Umbilical cord (tissue), 1 donor: ENCODE measurements at regions not wholly inside any gene's neighbourhood (a gene's known extent, or its start where the extent isn't known, plus 50 kb on each side); places are given as distances from the start of the nearest gene placed in this dataset.
"Not testable (repeated sequence)": the region's sequence is repeated elsewhere in the genome, so short reads cannot be mapped to it uniquely, and the experiment has no call there.

Experiments
- DNase-seq: peaks from one replicate; pipeline ENCODE4 v3.0.0-alpha.2; 2015; ENCODE audit warnings: low spot score

DNA sequence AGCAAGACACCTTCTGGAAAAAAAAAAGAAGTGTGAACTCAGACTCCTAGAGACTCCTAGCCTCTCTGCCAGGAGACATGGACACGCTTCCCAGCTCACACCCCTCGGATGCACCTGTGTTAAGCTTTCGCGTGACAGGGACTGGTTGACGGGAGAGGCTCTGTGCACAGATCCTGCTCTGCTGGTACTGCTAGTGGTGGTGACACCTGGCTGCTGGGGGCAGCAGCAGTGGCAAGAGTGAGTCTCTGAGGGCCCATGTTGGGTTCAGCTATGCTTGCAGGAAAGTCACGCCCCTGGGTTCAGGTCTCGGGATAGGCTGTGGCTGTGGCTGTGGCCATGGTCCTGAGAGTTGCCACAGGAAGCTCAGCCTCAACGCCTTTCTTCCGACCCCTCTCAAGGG, 81.1 kb downstream of the XRCC2 start:
- no peak for DNase-seq

DNA sequence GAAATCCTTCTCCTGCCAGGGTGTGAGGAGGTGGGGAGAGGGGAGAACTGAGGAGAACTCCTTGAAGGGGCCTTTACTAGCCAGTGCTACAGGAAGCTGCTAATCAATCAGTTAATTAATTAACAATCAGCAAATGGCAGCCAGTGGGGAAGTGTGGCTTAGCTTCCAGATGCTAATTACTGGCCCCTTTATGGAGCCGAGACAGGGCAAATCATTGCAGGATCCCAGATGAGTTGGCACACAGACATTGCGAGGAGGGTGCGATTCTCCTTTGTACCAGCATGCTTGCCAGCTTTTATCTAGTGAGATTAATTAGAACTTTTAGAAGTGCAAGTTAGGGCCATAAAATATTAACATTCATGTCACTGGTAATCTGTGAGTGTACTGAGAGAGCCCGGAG, 84.0 kb downstream of the XRCC2 start:
- DNase-seq = no peak

DNA sequence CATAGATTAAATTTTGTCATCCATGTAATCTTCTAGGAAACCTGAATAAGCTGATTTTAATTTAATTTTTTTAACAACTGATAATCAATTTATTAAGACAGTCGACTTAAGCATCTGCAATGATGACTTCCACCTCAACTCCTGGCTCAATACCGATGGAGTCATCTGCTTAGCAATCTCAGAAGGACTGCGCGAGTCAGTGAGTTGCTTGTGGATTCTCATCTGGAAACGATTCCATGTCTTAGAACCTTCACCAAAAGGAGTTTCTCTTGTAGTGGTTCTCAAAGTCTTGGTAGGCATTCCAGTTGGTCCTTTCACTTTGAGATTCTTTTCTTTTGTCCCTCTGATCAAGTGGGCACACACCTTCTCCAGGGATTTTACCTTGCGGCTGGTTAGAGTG, 85.5 kb downstream of the XRCC2 start:
- DNase-seq = no peak

DNA sequence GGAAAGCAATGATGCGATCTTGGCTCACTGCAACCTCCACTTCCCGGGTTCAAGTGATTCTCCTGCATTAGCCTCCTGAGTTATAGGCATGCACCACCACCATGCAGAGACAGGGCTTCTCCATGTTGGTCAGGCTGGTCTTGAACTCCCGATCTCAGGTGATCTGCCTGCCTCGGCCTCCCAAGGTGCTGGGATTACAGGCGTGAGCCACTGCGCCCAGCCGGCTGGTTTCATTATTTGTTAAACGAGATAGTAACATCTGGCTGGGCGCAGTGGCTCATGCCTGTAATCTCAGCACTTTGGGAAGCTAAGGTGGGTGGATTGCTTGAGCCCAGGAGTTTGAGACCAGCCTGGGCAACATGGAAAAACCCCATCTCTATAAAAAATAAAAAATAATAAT, 86.1 kb downstream of the XRCC2 start:
- not testable (repeated sequence) for DNase-seq

DNA sequence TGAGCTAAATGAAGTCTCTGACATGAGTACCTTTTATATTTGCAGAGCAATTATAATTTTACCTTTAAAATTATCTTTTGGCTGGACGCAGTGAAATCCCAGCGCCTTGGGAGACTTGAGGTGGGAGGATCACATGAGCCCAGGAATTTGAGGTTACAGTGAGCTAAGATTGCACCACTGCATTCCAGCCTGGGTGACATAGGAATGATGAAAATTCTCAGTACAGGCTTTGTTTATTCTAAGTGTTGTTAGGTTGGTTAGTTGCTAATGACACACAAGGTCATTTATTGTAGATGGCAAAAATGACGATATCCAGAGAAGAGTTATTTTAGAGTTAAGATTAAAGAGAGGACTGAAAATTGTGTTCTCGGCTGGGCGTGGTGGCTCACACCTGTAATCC, 87.6 kb downstream of the XRCC2 start:
- DNase-seq = no peak

DNA sequence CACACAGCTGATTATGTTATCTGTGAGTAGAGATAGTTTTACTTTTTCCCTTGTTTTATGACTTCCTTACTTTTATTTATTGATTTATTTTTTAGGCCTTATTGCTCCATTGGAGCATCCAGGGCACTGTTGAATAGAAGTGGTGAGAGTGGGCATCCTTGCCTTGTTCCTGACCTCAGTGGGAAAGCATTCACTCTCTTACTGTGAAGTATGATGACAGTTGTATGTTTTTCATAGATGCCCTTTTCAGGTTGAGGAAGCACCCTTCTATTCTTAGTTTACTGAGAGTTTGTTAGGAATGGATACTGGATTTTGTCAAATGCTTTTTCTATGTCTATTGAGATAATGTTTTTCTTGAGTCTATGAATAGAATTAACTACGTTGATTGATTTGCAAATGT, 88.6 kb downstream of the XRCC2 start:
- DNase-seq = no peak

DNA sequence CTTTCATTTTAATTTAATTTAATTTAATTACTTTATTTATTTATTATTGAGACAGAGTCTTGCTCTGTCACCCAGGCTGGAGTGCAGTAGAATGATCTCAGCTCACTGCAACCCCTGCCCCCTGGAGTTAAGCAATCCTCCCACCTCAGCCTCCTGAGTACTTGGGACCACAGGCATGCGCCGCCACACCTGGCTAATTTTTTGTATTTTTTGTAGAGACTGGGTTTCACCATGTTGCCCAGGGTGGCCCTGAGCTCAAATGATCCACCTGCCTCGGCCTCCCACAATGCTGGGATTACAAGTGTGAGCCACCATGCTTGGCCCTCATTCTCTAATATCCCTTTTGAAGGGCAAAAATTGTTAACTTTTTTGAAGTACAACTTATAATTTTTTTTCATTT, 92.9 kb downstream of the XRCC2 start:
- DNase-seq = no peak

DNA sequence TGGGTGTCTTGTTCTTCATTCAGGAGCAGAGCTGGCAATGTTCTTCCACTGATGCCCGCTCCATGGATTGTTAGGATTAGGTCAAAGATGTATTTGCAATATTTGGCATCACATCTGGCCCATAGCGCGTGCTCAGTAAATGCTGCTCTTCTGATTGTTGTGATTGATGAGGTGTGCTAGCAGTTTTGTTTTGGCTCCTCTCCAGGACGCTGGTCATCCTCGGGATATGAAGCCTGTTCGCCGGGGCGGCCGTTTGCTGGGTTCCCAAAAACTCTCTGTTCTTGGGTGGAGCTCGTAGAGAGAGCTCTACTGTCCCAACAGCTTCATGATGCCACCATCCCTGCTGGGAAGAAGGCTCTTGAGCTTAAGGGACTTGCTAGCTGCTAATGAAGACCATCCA, 96.9 kb downstream of the XRCC2 start:
- no peak for DNase-seq

DNA sequence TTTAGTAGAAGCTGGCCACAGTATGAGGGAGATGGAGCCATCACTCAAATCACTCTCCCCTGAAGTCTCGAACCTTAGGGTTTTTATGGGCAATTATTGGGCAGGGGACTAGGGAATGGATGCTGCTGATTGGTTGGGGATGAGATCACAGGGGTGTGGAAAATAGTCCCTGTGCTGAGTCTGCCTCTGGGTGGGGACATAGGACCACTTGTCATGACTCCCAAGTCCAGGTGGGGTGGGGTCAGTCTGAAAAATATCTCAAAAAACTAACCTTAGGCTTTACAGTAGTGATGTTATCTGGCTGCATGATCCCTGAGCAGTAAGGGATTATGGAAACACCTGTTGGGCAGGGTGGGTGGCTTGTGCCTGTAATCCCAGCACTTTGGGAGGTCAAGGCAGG, 98.6 kb downstream of the XRCC2 start:
- no peak for DNase-seq

DNA sequence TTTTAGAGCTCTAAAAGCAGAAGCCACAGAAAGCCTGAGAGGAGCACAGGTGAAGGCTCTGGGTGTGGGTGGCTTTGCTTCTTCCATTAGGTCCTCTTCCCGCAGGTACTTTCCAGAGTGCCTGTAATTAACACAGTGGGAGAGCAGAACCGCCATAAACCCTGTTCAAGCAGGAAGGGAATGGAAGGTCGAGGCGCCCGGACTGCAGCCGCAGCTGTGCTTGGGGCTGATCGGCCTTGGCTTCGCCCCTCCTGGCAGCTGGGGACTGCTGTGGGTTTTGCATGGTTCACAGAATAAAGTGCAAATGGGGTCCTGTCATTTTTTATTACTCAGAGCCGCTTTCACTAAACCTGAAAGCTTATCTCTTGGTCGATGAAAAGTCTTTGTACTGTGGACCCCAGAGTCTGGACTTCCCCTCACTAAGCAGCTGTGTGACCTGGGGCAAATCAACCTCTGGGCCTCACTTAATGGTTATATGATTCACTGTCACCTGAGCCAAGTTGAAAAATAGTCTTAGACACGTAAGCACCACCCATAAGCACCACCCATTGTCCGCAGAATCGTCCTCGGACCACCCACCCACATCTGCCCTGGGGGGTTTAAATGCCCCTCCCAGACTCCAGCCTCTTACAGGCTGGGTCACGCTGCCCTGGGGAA, 100.9 kb downstream of the XRCC2 start:
- no peak for DNase-seq

DNA sequence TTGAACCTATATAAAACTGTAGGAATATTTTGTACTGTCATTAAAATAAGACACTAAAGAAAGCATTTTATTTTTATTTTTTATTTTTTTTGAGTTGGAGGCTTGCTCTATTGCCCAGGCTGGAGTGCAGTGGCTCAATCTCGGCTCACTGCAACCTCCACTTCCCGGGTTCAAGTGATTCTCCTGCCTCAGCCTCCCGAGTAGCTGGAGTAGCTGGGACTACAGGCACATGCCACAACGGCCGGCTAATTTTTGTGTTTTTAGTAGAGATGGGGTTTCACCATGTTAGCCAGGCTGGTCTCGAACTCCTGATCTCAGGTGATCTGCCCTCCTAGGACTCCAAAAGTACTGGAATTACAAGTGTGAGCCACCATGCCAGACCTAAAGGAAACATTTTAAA, 102.8 kb downstream of the XRCC2 start:
- DNase-seq = not testable (repeated sequence)

DNA sequence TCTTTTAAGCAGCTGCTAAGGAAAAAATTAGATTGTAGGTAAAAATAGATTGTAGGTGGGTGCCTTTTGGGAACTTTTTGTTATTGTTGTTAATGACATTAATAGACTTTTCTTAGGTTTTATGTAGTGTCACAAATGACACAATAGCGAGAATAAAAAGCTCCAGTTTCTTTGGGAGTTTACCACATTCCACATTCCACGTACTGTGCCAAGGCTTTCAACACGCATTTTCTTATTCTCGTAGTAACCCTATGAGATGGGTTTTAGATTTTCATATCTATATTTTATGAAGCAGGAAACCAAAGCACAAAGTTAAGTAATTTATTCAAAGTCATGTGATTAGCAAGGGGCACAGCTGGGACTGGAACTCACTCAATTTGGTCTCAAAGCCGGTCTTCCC, 103.8 kb downstream of the XRCC2 start:
- no peak for DNase-seq

DNA sequence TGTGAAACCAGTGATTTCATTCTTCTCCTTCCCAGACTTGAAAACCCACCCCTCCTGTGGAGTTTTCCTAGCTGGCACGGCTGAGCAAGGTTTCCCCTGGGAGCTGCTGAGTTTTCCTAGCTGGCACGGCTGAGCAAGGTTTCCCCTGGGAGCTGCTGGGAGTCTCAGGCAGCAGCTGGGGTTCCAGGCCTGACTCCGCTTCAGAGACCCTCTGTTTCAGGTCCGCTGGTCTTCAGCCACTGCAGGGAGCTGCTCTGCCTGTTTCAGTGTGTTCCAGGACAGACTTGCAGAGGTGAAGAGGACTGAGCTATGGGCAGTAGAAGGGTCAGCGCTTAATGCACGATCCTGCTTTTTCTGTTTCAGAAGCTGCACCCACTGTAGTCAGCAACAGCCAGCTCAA, 104.9 kb downstream of the XRCC2 start:
- no peak for DNase-seq

DNA sequence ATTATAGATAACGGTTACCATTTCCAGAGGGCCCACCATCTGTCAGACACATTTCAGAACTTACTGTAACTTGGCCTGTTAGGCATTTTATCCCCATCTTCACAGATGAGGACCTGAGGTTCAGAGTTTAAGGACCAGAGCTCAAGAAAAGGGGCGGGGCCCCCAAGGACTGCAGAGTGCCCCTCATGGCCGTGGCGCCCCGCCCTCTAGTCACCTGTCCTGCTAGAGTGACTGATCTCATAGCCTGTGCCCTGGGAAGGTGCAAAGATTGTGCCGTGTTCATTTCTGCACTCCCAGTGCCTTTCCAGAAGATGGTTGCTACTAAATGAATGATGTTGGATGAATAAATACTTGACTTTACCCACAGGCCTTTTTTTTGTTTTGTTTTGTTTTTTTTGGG, 107.0 kb downstream of the XRCC2 start:
- DNase-seq = no peak

DNA sequence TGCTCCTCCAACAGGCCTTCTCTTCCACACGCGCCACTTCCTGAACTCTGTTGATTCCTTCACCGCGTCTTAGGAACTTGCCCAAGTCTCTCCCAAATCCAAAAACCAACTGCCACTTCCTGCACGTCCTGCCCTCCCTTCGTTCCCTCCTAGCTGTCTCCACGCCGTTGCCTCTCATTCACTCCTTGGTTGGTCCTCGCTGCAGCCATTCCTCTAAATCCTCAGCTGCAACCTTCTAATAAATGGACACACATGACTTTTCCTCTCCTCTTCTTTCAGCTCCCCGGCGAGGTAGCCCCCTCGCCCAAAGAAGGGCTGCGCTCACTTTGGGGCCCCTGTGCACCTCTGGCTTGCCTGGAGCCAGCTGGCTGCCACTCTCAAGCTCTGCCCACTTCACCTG, 110.2 kb downstream of the XRCC2 start:
- DNase-seq = no peak

DNA sequence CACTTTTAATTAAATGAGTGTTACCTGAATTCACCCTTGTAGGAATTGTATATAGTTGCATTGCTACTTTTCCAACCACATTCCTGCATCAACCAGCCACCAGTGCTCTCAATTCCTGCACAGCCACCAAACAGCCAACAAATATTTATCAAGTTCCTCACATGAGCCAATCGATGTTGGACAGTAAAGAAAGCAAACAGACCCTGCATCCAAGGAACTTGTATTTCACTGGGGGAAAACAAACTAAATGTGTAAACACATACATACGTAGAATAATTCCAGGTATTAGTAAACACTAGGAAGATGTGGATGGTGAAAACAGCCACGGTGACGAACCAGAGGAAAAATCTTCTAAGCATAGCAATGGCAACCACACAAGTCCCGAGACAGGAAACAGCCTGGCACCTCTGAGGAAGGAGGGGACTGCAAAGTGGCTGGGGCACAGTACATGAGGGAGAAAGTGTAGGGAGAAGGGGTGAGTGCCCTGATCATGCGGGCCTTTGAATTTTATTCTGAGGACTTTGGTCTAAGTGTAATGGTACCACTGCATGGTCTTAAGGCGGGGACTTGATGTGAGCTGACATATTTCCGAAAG, 111.2 kb downstream of the XRCC2 start:
- DNase-seq = no peak

DNA sequence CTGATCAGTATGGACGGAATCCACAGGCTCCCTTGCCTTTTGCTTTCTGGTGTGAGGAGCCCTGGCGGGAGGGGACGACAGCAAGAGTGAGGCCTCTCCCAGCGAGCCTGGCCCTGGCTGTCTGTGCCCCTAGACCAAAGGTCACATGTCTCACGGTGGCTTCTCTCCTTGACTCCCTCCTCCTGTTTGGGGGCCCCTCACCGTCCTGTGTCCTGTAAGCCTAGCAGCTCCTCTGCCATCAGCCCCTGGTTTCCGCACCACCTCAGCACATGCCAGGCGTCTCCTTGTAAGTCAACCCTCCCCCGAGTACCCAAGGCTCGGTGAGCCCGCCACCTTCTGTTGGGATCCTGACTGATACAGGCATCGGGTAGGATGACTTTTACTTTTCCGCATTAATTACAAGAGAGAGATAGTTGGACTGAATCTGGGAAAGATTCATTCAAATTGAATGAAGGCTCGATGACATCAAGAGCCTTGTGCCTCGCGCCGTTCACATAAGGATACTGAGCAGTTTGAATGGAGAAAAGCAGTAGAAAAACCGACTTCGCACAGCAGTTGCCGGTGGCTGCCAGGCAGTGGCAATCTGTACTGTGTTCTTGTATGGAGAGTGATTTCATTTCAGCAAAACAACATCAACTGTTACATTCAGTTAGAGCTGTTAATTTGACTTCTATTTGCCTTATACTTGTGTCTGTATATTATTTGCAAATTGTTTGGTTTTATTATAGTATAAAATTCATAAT, 119.8 kb downstream of the XRCC2 start:
- DNase-seq = no peak

DNA sequence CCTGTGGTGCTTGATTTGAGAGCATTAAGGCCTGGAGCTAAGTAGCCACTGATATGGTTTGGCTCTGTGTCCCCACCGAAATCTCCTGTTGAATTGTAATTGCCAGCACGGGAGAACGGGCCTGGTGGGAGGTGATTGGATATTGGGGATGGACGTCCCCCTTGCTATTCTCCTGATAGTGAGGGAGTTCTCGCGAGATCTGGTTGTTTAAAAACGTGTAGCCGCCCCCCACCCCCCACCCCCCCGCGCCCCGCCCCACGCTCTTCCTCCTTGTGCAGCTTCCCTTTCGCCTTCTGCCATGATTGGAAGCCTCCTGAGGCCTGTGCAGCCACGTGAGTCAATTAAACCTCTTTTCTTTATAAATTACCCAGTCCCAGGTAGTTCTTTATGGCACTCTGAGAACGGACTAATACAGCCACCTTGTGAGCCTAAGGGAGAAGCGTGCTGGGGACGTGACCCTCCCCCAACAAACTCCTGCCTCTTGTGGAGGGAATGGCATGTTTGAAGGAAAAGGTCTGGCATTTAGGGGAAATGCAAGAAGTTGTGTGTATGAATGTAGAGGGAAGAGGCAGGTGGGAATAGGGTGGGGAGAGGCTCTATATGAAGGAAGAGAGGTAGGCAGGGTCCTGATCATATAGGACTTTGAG, 118.0 kb upstream of the KMT2C start:
- DNase-seq = no peak

DNA sequence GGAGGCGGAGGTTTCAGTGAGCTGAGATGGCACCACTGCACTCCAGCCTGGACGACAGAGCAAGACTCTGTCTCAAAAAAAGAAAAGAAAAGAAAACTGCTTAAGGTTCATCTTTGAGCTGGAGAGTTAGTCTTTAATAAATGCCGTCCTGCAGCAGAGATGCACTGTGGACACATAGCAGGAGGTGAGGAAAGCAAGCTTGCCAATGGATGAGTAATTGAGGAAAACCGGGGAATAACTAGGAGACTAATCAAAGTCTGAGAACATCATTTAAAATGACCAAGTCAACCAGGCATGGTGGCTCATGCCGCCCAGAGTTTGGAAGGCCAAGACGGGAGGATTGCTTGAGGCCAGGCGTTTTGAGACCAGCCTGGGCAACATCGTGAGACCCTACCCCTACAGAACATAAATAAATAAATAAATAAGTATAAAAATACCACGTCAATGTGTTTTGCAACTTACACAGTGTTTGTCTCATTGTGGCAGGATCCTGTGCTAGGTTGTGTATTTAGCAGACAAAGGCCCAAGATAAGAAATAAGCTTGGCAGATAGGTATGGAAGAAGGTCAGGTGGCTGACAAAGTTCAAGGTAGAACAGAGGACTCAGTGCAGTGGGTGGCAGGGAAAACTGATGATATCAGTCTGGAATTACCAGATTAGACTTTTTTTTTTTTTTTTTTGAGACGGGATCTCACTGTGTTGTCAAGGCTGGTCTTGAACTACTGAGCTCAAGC, 115.7 kb upstream of the KMT2C start:
- no peak for DNase-seq

DNA sequence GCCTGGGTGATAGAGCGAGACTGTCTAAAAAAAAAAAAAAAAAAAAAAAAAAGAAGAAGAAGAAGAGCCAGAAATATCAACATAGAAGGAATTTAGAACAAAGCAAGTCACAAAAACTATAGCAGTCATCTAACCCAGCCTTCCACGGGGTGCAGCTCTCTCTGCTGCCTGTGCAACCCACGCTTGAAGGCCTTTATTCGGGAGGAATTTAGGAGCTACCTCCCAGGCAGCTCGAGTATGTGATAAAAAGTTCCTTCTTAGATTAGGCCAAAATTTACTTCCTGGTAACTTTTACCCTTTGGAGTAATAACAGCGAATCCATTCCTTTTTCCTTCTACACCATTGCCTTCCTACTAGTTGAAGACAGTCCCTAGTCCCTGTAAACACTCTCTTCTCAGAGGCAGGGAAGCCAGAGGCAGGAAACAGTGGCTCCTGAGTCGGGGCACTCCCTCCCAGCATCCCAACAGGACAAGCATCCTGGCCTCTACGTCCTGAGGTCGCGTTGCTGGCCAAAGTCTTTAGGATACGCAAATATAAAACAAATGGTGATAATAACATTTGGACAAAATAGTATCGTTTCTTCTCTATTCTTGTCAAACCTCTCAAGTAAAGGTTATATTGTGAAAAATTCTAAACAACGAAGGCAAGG, 109.3 kb upstream of the KMT2C start:
- no peak for DNase-seq

DNA sequence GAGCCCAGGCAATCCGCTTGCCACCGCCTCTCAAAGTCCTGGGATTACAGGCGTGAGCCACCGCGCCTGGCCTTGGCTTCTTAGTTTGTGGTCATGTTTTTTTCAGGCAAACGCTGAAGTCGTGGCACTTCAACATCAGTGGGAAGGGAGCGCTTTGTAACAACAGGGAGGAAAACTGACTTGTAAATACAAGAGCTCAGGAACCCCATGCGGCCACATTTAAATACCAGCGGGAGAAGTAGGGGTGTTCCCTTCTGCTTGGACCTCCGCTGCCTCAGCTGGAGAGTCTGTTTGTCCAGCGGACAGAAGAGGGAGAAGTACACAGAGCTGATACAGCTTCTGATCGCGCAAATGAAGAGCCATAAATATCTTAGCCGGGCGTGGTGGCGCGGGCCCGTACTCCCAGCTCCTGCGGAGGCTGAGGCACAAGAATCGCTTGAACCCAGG, 108.7 kb upstream of the KMT2C start:
- no peak for DNase-seq
